AG09309 (cell line): ENCODE measurements at regions not wholly inside any gene's neighbourhood (a gene's known extent, or its start where the extent isn't known, plus 50 kb on each side); places are given as distances from the start of the nearest gene placed in this dataset.

Experiments
- DNase-seq: peaks from one replicate; pipeline ENCODE4 v3.0.0-alpha.2; 2010; ENCODE audit warnings: low read depth
- H3K4me3 ChIP-seq: 2 replicates; pipeline ENCODE4 v1.5.1; 2011; ENCODE audit warnings: mild to moderate bottlenecking, low read depth, low read length, moderate library complexity; ENCODE audit not compliant: control insufficient read depth
- TF ChIP-seq, protein P1 (sequence below): IDR thresholded peaks from 2 replicates; pipeline ENCODE4 v1.5.1; 2011; ENCODE audit warnings: mild to moderate bottlenecking, low read depth, low read length, inconsistent platforms; ENCODE audit not compliant: insufficient read depth, control insufficient read depth; ENCODE audit errors: missing control alignments

DNA sequence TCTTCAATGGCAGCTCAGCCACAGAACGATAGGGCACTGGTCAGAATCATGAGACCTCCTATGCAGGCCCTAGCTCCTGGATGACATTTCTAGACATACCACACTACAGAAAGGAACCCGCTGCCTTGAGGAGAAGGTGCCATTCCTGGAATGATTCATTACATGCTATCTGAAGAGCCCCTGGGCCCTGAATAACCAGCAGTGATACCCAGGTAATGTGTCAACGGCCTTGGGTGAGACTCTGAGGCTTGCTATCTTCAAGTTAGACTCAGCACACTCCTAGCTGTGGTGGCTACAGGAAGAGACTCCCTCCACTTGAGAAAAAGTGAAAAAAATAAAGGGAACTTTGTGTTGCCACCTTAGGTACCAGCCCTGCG is 161.2 kb upstream of the GRIA4 start:
- TF ChIP-seq, protein P1, sequence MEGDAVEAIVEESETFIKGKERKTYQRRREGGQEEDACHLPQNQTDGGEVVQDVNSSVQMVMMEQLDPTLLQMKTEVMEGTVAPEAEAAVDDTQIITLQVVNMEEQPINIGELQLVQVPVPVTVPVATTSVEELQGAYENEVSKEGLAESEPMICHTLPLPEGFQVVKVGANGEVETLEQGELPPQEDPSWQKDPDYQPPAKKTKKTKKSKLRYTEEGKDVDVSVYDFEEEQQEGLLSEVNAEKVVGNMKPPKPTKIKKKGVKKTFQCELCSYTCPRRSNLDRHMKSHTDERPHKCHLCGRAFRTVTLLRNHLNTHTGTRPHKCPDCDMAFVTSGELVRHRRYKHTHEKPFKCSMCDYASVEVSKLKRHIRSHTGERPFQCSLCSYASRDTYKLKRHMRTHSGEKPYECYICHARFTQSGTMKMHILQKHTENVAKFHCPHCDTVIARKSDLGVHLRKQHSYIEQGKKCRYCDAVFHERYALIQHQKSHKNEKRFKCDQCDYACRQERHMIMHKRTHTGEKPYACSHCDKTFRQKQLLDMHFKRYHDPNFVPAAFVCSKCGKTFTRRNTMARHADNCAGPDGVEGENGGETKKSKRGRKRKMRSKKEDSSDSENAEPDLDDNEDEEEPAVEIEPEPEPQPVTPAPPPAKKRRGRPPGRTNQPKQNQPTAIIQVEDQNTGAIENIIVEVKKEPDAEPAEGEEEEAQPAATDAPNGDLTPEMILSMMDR: no peak
- no peak for DNase-seq

DNA sequence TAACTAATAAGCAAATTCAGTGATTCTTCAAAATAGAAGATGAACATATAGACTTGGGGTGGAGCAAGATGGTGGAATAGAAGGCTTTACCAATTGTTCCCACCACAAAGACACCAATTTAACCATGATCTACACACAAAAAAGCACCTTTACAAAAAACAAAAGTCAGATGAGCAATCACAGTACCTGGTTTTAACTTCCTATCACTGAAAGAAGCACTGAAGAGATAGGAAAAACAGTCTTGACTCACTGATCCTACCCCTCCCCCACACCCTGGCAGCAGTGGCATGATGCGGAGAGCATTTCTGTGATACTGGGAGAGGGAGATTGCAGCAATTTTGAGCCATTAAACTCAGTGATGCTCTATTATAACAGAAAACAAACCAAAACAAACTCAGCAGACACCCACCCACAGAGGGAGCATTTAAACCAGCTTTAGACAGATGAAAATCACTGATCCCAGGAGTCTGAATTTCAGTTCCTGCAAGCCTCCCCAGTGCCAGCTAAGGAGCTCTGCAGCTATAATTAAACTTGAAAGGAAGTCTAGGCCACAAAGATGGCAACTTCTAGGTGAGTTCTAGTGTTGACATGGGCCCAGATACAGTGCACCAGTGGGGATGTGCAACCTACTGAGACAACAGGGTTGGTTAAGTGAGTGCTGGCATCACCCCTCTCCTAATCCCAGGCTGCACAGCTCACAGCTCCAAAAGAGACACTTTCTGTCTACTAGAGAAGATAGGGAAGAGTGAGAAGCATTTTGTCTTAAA is 161.8 kb upstream of the GRIA4 start:
- TF ChIP-seq, protein P1: no peak
- no peak overlapping the region for H3K4me3 ChIP-seq
- no peak for DNase-seq

More for the DNA sequence above, 161.2 kb upstream of the GRIA4 start:
- no peak overlapping the region for H3K4me3 ChIP-seq

DNA sequence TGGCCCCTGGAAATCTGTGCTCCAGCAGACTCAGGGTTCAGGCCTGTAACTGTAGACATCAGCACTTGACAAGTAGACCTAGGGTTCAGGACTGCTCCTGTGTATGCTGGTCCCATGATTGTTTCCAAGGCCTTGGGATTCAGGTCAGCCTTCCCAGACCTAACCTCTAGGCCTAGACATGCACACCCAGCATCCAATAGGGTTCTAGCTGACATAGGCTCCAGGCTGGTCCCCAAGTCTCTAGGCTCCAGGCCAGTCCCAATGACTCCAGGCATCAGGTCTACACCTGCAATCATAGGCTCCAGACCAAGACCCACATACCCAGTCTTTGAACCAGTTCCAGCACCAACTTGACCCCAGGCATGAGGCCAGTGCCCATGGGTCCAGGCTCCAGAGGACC is 166.2 kb upstream of the GRIA4 start:
- no peak overlapping the region for H3K4me3 ChIP-seq
- no peak for DNase-seq
- TF ChIP-seq, protein P1: no peak

DNA sequence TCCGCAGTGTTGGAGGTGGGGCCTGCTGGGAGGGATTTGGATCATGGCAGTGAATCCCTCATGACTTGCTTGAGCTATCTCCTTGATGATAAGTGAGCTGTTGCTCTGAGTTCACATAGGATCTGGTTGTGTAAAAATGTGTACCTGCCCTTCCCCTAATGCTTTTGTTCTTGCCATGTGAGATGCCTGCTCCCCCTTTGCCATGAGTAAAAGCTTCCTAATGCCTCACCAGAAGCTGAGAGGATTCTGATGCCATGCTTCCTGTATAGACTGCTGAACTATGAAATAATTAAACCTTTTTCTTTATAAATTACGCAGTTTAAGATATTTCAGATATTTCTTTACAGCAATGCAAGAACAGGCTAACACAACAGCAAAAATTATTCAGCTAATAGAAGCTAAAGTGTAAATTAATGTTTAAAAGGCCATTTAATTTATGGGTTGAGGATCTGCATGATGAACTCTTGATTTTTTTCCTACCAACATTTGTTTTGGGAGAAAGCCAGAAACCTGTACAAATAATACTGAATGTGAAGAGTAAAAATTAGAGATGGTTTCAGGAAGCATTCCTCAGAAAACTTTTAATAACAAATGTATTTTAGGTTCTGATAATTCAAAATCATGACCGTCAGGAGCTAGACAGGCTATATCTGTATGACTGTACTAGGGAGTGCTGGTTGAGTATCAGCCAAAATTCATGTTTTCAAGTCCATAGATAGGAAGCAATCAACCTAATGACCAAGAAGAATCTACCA is 177.5 kb upstream of the GRIA4 start:
- DNase-seq: no peak
- TF ChIP-seq, protein P1: no peak
- no peak overlapping the region for H3K4me3 ChIP-seq

DNA sequence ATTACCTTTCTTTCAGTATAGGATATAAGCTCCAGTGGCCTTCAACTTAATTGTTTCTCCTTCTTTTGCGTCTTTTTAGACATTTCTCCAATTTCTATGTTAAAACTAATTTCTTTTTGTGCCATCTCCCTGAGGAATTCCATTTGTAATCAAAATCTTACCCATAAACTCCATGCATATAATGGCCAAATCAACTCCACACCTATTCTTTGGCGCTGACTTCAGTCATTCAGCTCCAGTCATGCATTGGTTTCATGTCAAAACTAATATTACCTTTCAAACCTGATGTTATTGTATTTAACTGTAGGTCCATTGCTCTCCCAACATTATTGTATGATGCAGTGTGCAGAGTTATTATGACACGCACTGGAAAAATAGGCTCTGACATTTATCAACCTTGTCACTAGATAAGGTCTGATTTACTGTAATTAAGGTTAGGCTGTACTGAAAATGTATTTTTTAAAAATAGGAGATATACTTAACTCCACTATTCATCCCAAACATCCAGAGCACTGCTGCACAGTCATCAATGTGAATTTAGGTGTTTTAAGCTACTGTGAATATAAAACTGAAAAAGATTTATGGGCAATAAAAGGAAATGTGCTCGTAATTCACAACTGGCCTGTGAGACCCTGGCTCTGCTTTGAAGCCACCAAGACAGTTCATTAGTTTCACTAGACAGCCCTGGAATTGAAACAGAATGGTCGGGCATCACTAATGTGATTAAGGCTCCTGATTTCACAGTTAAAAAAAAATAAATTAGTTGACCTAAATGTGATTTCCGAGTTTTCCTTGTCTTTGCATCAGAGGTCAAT is 180.6 kb upstream of the GRIA4 start:
- no peak overlapping the region for H3K4me3 ChIP-seq
- no peak for DNase-seq
- TF ChIP-seq, protein P1: no peak

DNA sequence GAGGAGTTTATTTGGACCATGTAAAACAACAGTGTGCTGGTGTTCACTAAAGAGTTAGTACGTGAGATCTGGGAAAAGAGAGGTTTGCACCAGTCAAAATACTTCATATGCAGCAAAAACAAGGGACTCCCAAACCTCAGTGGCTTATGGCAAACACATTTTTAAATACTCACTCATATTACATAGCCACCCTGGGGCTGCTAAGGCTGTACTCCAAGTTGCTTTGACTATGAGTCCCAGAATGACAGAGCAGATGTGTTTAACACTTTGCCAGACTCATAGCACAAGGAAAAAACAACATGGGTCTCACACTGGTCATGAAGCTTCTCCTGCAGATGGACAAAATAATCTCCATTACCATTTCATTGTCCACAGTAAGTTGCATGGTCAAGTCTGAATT is 202.8 kb upstream of the GRIA4 start:
- TF ChIP-seq, protein P1: no peak
- no peak overlapping the region for H3K4me3 ChIP-seq
- no peak for DNase-seq
